Hepatocyte (in vitro differentiated cells): ENCODE measurements at regions not wholly inside any gene's neighbourhood (a gene's known extent, or its start where the extent isn't known, plus 50 kb on each side); places are given as distances from the start of the nearest gene placed in this dataset.
"Not testable (repeated sequence)": the region's sequence is repeated elsewhere in the genome, so short reads cannot be mapped to it uniquely, and the experiment has no call there.

ENCODE experiments used
- CTCF ChIP-seq: fragments of 200-600 bp; sonication (generic); IDR thresholded peaks from 2 replicates; pipeline ENCODE4 v1.5.1; 2016; ENCODE audit warnings: antibody characterized with exemption, mild to moderate bottlenecking; ENCODE audit not compliant: poor library complexity
- EZH2 ChIP-seq: fragments of 200-600 bp; sonication (generic); IDR thresholded peaks from 2 replicates; pipeline ENCODE4 v1.6.1; 2016; ENCODE audit warnings: antibody characterized with exemption, mild to moderate bottlenecking, borderline replicate concordance

GRCh38 chr2:87441375-87441774, 306.5 kb upstream of the PLGLB2 start:
- not testable (repeated sequence) for TF ChIP-seq CTCF, EZH2
